RWPE2 (cell line): ENCODE measurements at regions not wholly inside any gene's neighbourhood (a gene's known extent, or its start where the extent isn't known, plus 50 kb on each side); places are given as distances from the start of the nearest gene placed in this dataset.
"Not testable (repeated sequence)": the region's sequence is repeated elsewhere in the genome, so short reads cannot be mapped to it uniquely, and the experiment has no call there.

Source experiments
- ATAC-seq: fragments of 200-7000 bp; cut with Tn5 transposase; 3 replicates; pipeline ENCODE4 v1.9.1; 2021; ENCODE audit warnings: low read depth
- DNase-seq: peaks from one replicate; pipeline ENCODE4 v3.0.0-alpha.2; 2020; ENCODE audit warnings: low spot score
- H3K27ac ChIP-seq: fragments of 450-650 bp; 2 replicates; pipeline ENCODE4 v1.5.1; 2017; ENCODE audit warnings: mild to moderate bottlenecking; ENCODE audit not compliant: poor library complexity, severe bottlenecking
- H3K27me3 ChIP-seq: fragments of 250-450 bp; sonication (Bioruptor Pico); 2 replicates; pipeline ENCODE4 v1.5.1; 2021; ENCODE audit warnings: mild to moderate bottlenecking, moderate library complexity; ENCODE audit not compliant: insufficient read depth, poor library complexity, severe bottlenecking
- H3K36me3 ChIP-seq: fragments of 250-450 bp; sonication (Bioruptor Pico); 2 replicates; pipeline ENCODE4 v1.5.1; 2020; ENCODE audit warnings: low read depth, mild to moderate bottlenecking, moderate library complexity
- H3K4me1 ChIP-seq: fragments of 250-450 bp; sonication (Bioruptor Pico); 2 replicates; pipeline ENCODE4 v1.5.1; 2021; ENCODE audit warnings: mild to moderate bottlenecking, moderate library complexity; ENCODE audit not compliant: insufficient read depth, poor library complexity, severe bottlenecking
- H3K4me3 ChIP-seq: fragments of 250-450 bp; sonication (Bioruptor Pico); 2 replicates; pipeline ENCODE4 v1.5.1; 2021; ENCODE audit warnings: mild to moderate bottlenecking, moderate library complexity; ENCODE audit not compliant: severe bottlenecking
- H3K9me3 ChIP-seq: fragments of 250-450 bp; sonication (Bioruptor Pico); 2 replicates; pipeline ENCODE4 v1.5.1; 2021; ENCODE audit warnings: mild to moderate bottlenecking, moderate library complexity; ENCODE audit not compliant: severe bottlenecking
- TF ChIP-seq, protein P1 (sequence below): fragments of 450-650 bp; IDR thresholded peaks from one replicate; pipeline ENCODE4 v1.5.1; 2017; ENCODE audit warnings: mild to moderate bottlenecking, moderate library complexity; ENCODE audit not compliant: poor library complexity, severe bottlenecking

DNA sequence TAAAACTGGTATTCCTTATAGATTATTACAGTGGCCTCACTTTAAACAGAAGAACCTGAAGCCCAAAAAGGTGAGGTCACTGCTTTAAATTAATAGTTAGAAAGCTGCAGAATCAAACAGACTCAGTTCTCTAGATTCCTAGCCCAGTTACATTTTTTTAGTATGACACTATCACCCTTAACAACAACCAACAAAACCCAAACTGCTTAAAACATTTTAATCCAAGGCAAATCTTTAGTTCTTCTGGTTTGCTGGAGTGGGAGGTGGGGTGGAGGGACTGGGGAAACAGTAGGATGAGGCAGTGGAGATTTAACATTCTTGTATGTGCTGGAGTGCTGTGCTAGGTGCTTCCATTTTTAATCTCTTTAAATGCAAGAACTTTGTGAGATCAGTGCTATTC lies 631.6 kb upstream of the KCNMB2 start:
- Histone ChIP-seq H3K4me3 (no peak overlapping the region), H3K4me1 (no peaks in the 10 kb centered on the region), H3K36me3 (no peaks in the 10 kb centered on the region), H3K9me3 (peaks cover 4% of the 10 kb centered on the region), H3K27me3 (no peaks in the 10 kb centered on the region), H3K27ac (peak overlapping the region; percentile 13)
- DNase-seq, result no peak
- ATAC-seq, result no peak
- TF ChIP-seq, protein P1, sequence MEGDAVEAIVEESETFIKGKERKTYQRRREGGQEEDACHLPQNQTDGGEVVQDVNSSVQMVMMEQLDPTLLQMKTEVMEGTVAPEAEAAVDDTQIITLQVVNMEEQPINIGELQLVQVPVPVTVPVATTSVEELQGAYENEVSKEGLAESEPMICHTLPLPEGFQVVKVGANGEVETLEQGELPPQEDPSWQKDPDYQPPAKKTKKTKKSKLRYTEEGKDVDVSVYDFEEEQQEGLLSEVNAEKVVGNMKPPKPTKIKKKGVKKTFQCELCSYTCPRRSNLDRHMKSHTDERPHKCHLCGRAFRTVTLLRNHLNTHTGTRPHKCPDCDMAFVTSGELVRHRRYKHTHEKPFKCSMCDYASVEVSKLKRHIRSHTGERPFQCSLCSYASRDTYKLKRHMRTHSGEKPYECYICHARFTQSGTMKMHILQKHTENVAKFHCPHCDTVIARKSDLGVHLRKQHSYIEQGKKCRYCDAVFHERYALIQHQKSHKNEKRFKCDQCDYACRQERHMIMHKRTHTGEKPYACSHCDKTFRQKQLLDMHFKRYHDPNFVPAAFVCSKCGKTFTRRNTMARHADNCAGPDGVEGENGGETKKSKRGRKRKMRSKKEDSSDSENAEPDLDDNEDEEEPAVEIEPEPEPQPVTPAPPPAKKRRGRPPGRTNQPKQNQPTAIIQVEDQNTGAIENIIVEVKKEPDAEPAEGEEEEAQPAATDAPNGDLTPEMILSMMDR, result no peak

DNA sequence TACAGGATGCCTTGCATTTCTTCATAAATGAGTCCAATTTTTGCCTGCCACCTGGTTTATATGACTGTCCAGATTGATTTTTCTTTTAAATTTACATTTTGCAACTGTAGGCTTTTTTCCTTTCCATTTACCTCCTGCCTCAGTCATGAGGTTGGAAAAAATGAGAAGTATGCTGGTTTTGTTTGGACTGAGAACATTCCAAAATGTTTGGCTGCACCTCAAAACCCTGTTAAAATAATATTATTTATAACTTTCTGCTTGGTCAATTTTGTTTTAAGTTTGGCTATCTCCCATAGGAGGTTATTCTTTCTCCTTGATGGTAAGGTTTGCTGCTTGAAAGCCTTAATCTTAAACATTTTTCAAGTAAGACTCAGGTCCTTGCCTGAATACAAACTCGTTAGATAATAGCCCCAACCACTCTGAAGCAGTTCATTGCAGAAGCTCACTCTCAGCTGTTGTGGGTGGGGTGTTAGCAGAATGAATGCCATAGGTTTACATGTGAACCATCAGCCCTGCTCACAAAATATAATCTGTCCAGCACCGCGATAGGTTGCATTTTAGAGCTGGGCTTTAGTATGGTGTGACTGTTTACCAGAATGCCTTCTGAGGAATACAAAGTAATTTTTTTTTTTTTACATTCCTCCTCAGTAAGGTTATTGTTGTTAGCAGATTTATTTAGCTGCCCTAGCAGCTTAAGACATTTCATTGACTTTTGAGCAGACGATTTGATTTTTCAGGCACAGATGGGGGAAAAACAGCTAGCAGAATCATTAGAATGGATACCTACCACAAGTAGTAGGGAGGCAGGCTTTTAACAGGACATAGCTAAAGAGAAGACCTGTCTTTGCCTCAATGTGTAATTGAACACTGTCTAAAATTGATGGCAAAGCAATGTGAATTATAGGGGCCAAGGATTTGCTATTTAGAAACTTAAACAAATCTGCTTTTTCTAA lies 630.8 kb upstream of the KCNMB2 start:
- TF ChIP-seq, protein P1, result no peak
- no peaks in the 10 kb centered on the region for H3K4me1 ChIP-seq
- no peaks in the 10 kb centered on the region for H3K27me3 ChIP-seq
- DNase-seq (no peak), ATAC-seq (no peak)
- H3K4me3 ChIP-seq, result no peak overlapping the region
- no peaks in the 10 kb centered on the region for H3K9me3 ChIP-seq
- H3K27ac ChIP-seq, result peak overlapping the region; percentile 13
- H3K36me3 ChIP-seq, result no peaks in the 10 kb centered on the region

DNA sequence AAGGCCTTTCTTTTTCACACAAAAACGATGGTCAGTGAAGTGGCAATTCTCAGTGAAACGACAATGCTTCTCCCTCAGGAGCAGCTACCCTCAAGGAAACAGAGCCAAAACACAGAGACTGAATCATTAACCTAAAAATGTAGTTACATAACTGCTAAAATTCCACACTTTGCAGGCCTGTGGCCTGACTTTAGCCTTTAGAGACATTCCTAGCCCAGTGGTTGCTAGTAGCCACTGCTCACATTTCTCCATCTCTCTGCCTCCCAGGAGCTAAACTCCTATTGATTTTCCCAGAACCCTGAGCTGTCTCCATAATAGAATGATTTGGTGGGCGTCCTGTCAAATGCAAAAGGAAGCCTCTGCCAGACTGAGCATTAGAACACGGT lies 630.1 kb upstream of the KCNMB2 start:
- Histone ChIP-seq H3K36me3 (no peaks in the 10 kb centered on the region), H3K27ac (peak overlapping the region; percentile 13), H3K27me3 (no peaks in the 10 kb centered on the region), H3K9me3 (no peaks in the 10 kb centered on the region), H3K4me1 (no peaks in the 10 kb centered on the region), H3K4me3 (no peak overlapping the region)
- DNase-seq (no peak), ATAC-seq (peak; percentile 78)
- TF ChIP-seq, protein P1, result no peak

DNA sequence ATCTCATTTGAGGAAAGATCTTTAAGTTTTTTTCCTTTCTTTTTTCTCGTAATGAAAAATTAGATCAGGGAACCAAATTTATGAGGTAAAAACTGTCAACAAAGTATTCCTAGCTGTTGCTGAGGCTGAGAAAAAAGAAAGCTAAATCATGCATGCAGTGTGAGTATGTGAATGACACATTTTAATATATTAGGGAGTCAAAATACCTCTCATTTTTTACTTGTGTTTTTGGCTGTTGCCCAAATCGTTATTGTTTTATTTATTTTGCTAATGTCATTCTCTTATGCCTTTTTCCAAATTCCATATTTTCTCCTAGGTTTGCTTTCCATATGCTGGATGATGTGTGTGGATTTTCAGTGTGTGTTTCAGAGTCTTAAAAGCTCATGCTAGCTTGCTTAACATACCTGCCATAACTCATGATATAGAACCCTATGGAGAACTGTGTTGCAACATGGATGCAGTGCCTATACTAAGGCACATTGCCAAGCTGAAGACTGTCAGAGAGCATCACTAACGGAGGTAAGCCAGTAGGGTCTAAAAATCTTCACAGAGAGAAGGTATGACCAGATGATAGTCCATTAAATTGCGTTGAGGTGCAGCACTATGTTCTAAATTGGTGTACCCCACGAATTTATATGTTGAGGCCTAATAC lies 629.5 kb upstream of the KCNMB2 start:
- Histone ChIP-seq H3K27ac (peak overlapping the region; percentile 13), H3K4me3 (no peak overlapping the region), H3K9me3 (no peaks in the 10 kb centered on the region), H3K4me1 (no peaks in the 10 kb centered on the region), H3K27me3 (no peaks in the 10 kb centered on the region), H3K36me3 (no peaks in the 10 kb centered on the region)
- DNase-seq, result no peak
- no peak for ATAC-seq
- TF ChIP-seq, protein P1, result no peak

DNA sequence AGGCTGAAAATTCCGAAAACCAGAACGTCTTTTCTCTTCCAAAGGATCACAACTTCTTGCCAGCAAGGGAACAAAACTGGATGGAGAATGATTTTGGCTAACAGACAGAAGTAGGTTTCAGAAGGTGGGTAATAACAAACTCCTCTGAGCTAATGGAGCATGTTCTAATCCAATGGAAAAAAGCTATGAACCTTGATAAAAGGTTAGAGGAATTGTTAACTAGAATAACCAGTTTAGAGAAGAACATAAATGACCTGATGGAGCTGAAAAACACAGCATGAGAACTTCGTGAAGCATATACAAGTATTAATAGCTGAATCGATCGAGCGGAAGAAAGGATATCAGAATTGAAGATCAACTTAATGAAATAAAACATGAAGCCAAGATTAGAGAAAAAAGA lies 626.7 kb upstream of the KCNMB2 start:
- H3K9me3 ChIP-seq, ATAC-seq, H3K4me3 ChIP-seq, H3K36me3 ChIP-seq, H3K4me1 ChIP-seq, H3K27me3 ChIP-seq, H3K27ac ChIP-seq, DNase-seq: not testable (repeated sequence)
